ENCODE measurements at regions not wholly inside any gene's neighbourhood (a gene's known extent, or its start where the extent isn't known, plus 50 kb on each side); places are given as distances from the start of the nearest gene placed in this dataset.

DNA sequence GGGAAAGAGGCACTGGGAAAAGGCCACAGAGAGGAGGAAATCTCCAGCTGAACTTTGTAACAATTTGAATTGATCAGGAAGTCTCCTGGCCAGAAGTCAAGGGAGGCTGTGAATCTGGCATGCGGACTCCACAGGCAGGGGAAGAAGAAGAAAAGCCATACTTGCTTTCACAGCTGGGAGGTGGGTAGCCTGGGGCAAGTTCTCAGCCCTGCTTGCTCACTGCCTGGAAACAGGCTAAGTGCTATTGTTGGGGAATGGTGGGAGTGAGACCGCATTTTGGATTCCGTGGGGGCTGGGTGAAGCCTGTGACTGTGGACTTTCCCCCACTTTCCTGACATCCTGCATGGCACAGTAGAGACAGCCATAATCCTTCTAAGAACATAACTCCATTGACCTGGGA lies 168.8 kb upstream of the CD96 start:
- TF ChIP-seq L3MBTL2 (conservative IDR thresholded peaks at IDR 0.05) (no peak), SUZ12 (IDR thresholded peaks at IDR 0.05) (no peak), SP1 (IDR thresholded peaks at IDR 0.05) (no peak), ELF4 (IDR thresholded peaks at IDR 0.05) (no peak), ARNT (IDR thresholded peaks at IDR 0.05) (no peak), TARDBP (IDR thresholded peaks at IDR 0.05) (no peak), FOXK2 (IDR thresholded peaks at IDR 0.05) (no peak)
- TF ChIP-seq, protein P1, sequence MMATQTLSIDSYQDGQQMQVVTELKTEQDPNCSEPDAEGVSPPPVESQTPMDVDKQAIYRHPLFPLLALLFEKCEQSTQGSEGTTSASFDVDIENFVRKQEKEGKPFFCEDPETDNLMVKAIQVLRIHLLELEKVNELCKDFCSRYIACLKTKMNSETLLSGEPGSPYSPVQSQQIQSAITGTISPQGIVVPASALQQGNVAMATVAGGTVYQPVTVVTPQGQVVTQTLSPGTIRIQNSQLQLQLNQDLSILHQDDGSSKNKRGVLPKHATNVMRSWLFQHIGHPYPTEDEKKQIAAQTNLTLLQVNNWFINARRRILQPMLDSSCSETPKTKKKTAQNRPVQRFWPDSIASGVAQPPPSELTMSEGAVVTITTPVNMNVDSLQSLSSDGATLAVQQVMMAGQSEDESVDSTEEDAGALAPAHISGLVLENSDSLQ (IDR thresholded peaks at IDR 0.05), result no peak

Data from HEK293T (cell line).